ENCODE measurements at regions not wholly inside any gene's neighbourhood (a gene's known extent, or its start where the extent isn't known, plus 50 kb on each side); places are given as distances from the start of the nearest gene placed in this dataset.

- H3K36me3 ChIP-seq: no peaks in the 10 kb centered on the region
- peak in 2 of 5 donors; percentile 6 to 9 for DNase-seq
- no peaks in the 10 kb centered on the region for H3K4me1 ChIP-seq (ENCODE audit: insufficient read depth)
- no peaks in the 10 kb centered on the region for H3K9me3 ChIP-seq
- no peak overlapping the region for H3K4me3 ChIP-seq
- intact Hi-C loops (cut with DNase I): no loop called here
- WGBS, 3 donors: 88 to 90% (median 89%) methylated on average over 7 of the region's 7 CpGs
- TF ChIP-seq EP300 (IDR thresholded peaks at IDR 0.05) (no peak), CTCF (IDR thresholded peaks at IDR 0.05) (no peak), POLR2A (IDR thresholded peaks at IDR 0.05) (no peak)
- no peaks in the 10 kb centered on the region for H3K27me3 ChIP-seq
- H3K27ac ChIP-seq: no peak overlapping the region
These were observed 97.6 kb upstream of the ALDH1A3 start for GRCh38 chr15:100781961-100782530.

GRCh38 chr15:100783291-100783690 lies 96.3 kb upstream of the ALDH1A3 start:
- H3K36me3 ChIP-seq: no peaks in the 10 kb centered on the region
- no peaks in the 10 kb centered on the region for H3K27me3 ChIP-seq
- H3K27ac ChIP-seq: no peak overlapping the region
- intact Hi-C loops (cut with DNase I): no loop called here
- no peaks in the 10 kb centered on the region for H3K9me3 ChIP-seq
- DNase-seq: peak in 2 of 5 donors; percentile 7
- no peak for TF ChIP-seq CTCF (IDR thresholded peaks at IDR 0.05)
- no peak for TF ChIP-seq EP300 (IDR thresholded peaks at IDR 0.05)
- TF ChIP-seq POLR2A (IDR thresholded peaks at IDR 0.05): no peak
- 84 to 92% (median 86%) methylated on average over 7 of the region's 7 CpGs for WGBS, 3 donors
- no peak overlapping the region for H3K4me3 ChIP-seq
- no peaks in the 10 kb centered on the region for H3K4me1 ChIP-seq (ENCODE audit: insufficient read depth)

DNA sequence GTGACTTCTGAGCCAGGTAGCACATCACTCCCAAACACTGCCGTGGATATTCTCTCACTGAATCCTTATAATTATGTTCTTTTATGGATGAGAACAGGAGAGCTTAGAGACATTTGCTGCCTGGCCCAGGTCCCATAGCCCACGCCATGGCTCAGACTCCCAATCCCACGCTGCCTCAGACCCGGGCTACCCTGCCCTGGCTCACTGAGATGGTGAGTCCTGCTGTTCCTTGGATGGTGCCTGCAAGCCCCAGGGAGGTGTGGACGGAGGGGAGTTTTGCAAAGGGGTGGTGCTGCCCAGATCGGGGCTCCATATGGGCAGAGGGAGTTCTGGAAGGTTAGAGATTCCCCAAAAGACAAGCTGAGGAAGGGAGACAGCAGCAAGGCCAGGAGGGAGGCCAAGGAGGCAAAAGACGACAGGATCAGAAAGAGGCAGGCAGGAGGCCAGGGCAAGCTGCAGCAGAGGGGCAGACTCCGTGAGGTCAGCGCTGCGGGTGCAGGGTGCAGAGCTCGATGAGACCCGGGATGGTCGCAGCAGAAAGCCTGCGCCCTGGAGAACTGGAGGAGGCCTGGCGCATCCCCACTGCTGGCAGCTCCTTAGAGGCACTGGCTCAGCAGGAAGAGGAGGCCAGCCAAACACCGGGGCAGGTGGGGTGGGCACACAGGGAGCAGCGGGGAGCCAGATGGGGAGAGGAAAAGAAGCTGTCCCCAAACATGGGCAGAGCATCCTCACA lies 95.7 kb upstream of the ALDH1A3 start:
- H3K4me1 ChIP-seq (ENCODE audit: insufficient read depth): no peaks in the 10 kb centered on the region
- intact Hi-C loops (cut with DNase I): no loop called here
- DNase-seq: peak in 2 of 5 donors; percentile 6 to 14
- TF ChIP-seq POLR2A (IDR thresholded peaks at IDR 0.05): no peak
- no peak for TF ChIP-seq EP300 (IDR thresholded peaks at IDR 0.05)
- no peak for TF ChIP-seq CTCF (IDR thresholded peaks at IDR 0.05)
- no peak overlapping the region for H3K4me3 ChIP-seq
- no peaks in the 10 kb centered on the region for H3K9me3 ChIP-seq
- H3K36me3 ChIP-seq: no peaks in the 10 kb centered on the region
- H3K27me3 ChIP-seq: no peaks in the 10 kb centered on the region
- H3K27ac ChIP-seq: no peak overlapping the region
- WGBS, 3 donors: 78 to 85% (median 84%) methylated on average over 17 of the region's 17 CpGs

DNA sequence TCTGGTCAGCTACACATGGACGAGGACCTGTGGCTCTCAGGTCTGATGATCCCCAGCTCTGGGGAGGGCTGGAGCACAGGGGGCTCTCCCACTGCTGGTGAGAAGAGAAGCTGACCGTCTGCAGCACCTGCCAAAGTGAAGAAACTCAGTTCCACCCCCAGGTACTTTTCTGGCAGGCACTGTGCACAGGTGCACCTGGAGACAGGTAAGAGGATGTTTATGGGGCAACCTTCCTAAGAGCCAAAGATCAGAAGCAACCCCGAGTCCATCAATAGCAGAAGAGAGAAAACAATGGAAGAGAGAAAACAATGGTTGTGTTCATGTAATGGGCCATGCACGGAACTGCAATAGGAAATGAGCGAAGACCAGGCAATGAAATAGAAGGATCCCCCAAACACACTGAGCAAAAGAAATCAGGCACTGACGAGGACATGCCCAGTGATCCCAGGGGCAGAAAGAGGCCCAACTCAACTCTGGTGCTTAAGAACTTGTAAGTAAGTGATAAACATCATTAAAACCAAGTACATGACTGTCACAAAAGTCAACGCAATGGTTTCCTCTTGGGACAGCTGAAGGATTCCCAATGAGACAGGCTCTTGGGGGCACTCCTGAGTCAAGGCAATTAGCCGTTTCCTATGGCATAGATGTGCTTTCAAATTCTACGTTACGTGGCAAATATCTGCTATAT lies 95.0 kb upstream of the ALDH1A3 start:
- 86 to 92% (median 89%) methylated on average over 10 of the region's 10 CpGs for WGBS, 3 donors
- Histone ChIP-seq H3K27me3 (no peaks in the 10 kb centered on the region), H3K4me1 (ENCODE audit: insufficient read depth) (no peaks in the 10 kb centered on the region), H3K36me3 (no peaks in the 10 kb centered on the region), H3K27ac (no peak overlapping the region), H3K4me3 (no peak overlapping the region), H3K9me3 (no peaks in the 10 kb centered on the region)
- intact Hi-C loops (cut with DNase I): no loop called here
- peak in 2 of 5 donors; percentile 4 to 12 for DNase-seq
- TF ChIP-seq POLR2A (IDR thresholded peaks at IDR 0.05) (no peak), EP300 (IDR thresholded peaks at IDR 0.05) (no peak), CTCF (IDR thresholded peaks at IDR 0.05) (no peak)

All from ovary (tissue), 7 donors.